Mesendoderm (in vitro differentiated cells): ENCODE measurements at regions not wholly inside any gene's neighbourhood (a gene's known extent, or its start where the extent isn't known, plus 50 kb on each side); places are given as distances from the start of the nearest gene placed in this dataset.
A peak's percentile ranks its signal among the peaks of the same experiment; 100 is the strongest.

Experiments used
- DNase-seq: peaks from one replicate; pipeline ENCODE4 v3.0.0; 2013
- H2AK5ac ChIP-seq: 2 replicates; pipeline ENCODE4 v1.6.1; 2013; ENCODE audit warnings: low read length, inconsistent platforms
- H2BK120ac ChIP-seq: 2 replicates; pipeline ENCODE4 v1.6.1; 2013; ENCODE audit warnings: low read depth, mild to moderate bottlenecking, low read length, moderate library complexity, mixed read lengths
- H2BK15ac ChIP-seq: replicated peaks from 2 replicates; pipeline ENCODE4 v1.6.1; 2013; ENCODE audit warnings: low read depth, mild to moderate bottlenecking, moderate library complexity
- H2BK5ac ChIP-seq: 2 replicates; pipeline ENCODE4 v1.6.1; 2013; ENCODE audit warnings: low read length, inconsistent platforms
- H3K18ac ChIP-seq: 2 replicates; pipeline ENCODE4 v1.6.1; 2013; ENCODE audit warnings: mild to moderate bottlenecking, low read length, mixed read lengths
- H3K23ac ChIP-seq: one replicate; pipeline ENCODE4 v1.6.1; 2013; ENCODE audit warnings: low read length
- H3K27ac ChIP-seq: 2 replicates; pipeline ENCODE4 v1.5.1; 2013; ENCODE audit warnings: low read depth, mild to moderate bottlenecking, inconsistent platforms, low read length, moderate library complexity
- H3K27me3 ChIP-seq: 2 replicates; pipeline ENCODE4 v1.6.1; 2013; ENCODE audit warnings: low read length, control low read depth, mild to moderate bottlenecking, inconsistent platforms; ENCODE audit not compliant: insufficient read depth, poor library complexity
- H3K36me3 ChIP-seq: 2 replicates; pipeline ENCODE4 v1.6.1; 2013; ENCODE audit warnings: low read length, inconsistent platforms; ENCODE audit not compliant: control insufficient read depth, insufficient read depth
- H3K4ac ChIP-seq: one replicate; pipeline ENCODE4 v1.6.1; 2013; ENCODE audit warnings: low read depth, mild to moderate bottlenecking, low read length, moderate library complexity
- H3K4me1 ChIP-seq: 2 replicates; pipeline ENCODE4 v1.6.1; 2013; ENCODE audit warnings: low read depth, low read length, inconsistent platforms; ENCODE audit not compliant: control insufficient read depth
- H3K4me2 ChIP-seq: 2 replicates; pipeline ENCODE4 v1.6.1; 2013; ENCODE audit warnings: low read length
- H3K4me3 ChIP-seq: 2 replicates; pipeline ENCODE4 v1.5.1; 2013; ENCODE audit warnings: mild to moderate bottlenecking, low read length
- H3K56ac ChIP-seq: one replicate; pipeline ENCODE4 v1.6.1; 2013; ENCODE audit warnings: low read length
- H3K79me1 ChIP-seq: 2 replicates; pipeline ENCODE4 v1.6.1; 2013; ENCODE audit warnings: low read length, inconsistent platforms
- H3K79me2 ChIP-seq: 2 replicates; pipeline ENCODE4 v1.6.1; 2013; ENCODE audit warnings: mild to moderate bottlenecking, low read length; ENCODE audit not compliant: control insufficient read depth, insufficient read depth
- H3K9ac ChIP-seq: 2 replicates; pipeline ENCODE4 v1.6.1; 2013; ENCODE audit warnings: low read length, inconsistent platforms
- H4K5ac ChIP-seq: one replicate; pipeline ENCODE4 v1.6.1; 2013; ENCODE audit warnings: low read length
- H4K8ac ChIP-seq: one replicate; pipeline ENCODE4 v1.6.1; 2013; ENCODE audit warnings: low read depth, mild to moderate bottlenecking, control low read depth, low read length, moderate library complexity
- WGBS: extraction: QIAGEN DNeasy Blood & Tissue Kit; methylation state at CpG from one replicate; pipeline ENCODE4 v1.1.7; 2013; ENCODE audit warnings: low lambda C conversion rate, missing lambda C conversion rate; ENCODE audit not compliant: insufficient coverage; ENCODE audit errors: extremely low coverage; 5-methylcytosine and 5-hydroxymethylcytosine counted together

GRCh38 chr6:12369781-12370262 is 79.7 kb downstream of the EDN1 start:
- DNase-seq = peak; percentile 65
- Histone ChIP-seq H3K23ac (no peak overlapping the region), H3K9ac (no peak overlapping the region), H3K18ac (no peak overlapping the region), H3K56ac (no peak overlapping the region), H3K4me2 (no peak overlapping the region), H3K36me3 (no peaks in the 10 kb centered on the region), H2AK5ac (no peak overlapping the region), H4K5ac (no peak overlapping the region), H2BK5ac (no peak overlapping the region), H3K4me1 (peaks cover 2% of the 10 kb centered on the region), H3K27me3 (no peaks in the 10 kb centered on the region), H3K27ac (no peak overlapping the region), H3K79me1 (no peaks in the 10 kb centered on the region), H3K4ac (no peak overlapping the region), H3K4me3 (no peak overlapping the region), H2BK15ac (no peak overlapping the region), H4K8ac (no peak overlapping the region), H2BK120ac (no peak overlapping the region), H3K79me2 (no peaks in the 10 kb centered on the region)
- WGBS = no CpG with 5 or more reads among the region's 11 CpGs

GRCh38 chr6:12371151-12371550 is 81.0 kb downstream of the EDN1 start:
- no peak overlapping the region for H3K18ac ChIP-seq
- H3K79me1 ChIP-seq = no peaks in the 10 kb centered on the region
- H3K23ac ChIP-seq = no peak overlapping the region
- no peak overlapping the region for H2AK5ac ChIP-seq
- peaks cover 2% of the 10 kb centered on the region for H3K4me1 ChIP-seq
- H3K36me3 ChIP-seq = no peaks in the 10 kb centered on the region
- H3K4me2 ChIP-seq = no peak overlapping the region
- no CpG with 5 or more reads among the region's 1 CpG for whole genome bisulfite sequencing
- no peak for DNase-seq
- no peak overlapping the region for H4K5ac ChIP-seq
- H3K79me2 ChIP-seq = no peaks in the 10 kb centered on the region
- H3K56ac ChIP-seq = no peak overlapping the region
- H2BK15ac ChIP-seq = no peak overlapping the region
- H4K8ac ChIP-seq = no peak overlapping the region
- H3K9ac ChIP-seq = no peak overlapping the region
- H3K4me3 ChIP-seq = no peak overlapping the region
- no peak overlapping the region for H2BK5ac ChIP-seq
- no peak overlapping the region for H3K4ac ChIP-seq
- H3K27me3 ChIP-seq = no peaks in the 10 kb centered on the region
- no peak overlapping the region for H3K27ac ChIP-seq
- no peak overlapping the region for H2BK120ac ChIP-seq

- Histone ChIP-seq H3K4ac (no peak overlapping the region), H3K27ac (no peak overlapping the region), H2BK120ac (no peak overlapping the region), H3K4me3 (no peak overlapping the region), H3K4me1 (peaks cover 2% of the 10 kb centered on the region), H4K8ac (no peak overlapping the region), H4K5ac (no peak overlapping the region), H3K9ac (no peak overlapping the region), H2BK5ac (no peak overlapping the region), H3K4me2 (no peak overlapping the region), H3K27me3 (no peaks in the 10 kb centered on the region), H3K79me1 (no peaks in the 10 kb centered on the region), H3K36me3 (no peaks in the 10 kb centered on the region), H2AK5ac (no peak overlapping the region), H3K79me2 (no peaks in the 10 kb centered on the region), H3K18ac (no peak overlapping the region), H3K23ac (no peak overlapping the region), H3K56ac (no peak overlapping the region), H2BK15ac (no peak overlapping the region)
- DNase-seq = peak; percentile 19
- no CpG with 5 or more reads among the region's 3 CpGs for WGBS
Measured at GRCh38 chr6:12371641-12372146, 81.5 kb downstream of the EDN1 start.

- H3K23ac ChIP-seq = no peak overlapping the region
- H3K4ac ChIP-seq = no peak overlapping the region
- H3K27me3 ChIP-seq = no peaks in the 10 kb centered on the region
- H4K8ac ChIP-seq = no peak overlapping the region
- no peak overlapping the region for H2AK5ac ChIP-seq
- H4K5ac ChIP-seq = no peak overlapping the region
- no peak overlapping the region for H3K4me2 ChIP-seq
- H3K4me1 ChIP-seq = no peaks in the 10 kb centered on the region
- no peaks in the 10 kb centered on the region for H3K79me2 ChIP-seq
- H3K18ac ChIP-seq = no peak overlapping the region
- H3K27ac ChIP-seq = no peak overlapping the region
- H3K9ac ChIP-seq = no peak overlapping the region
- WGBS = no CpG with 5 or more reads among the region's 1 CpG
- no peak overlapping the region for H2BK5ac ChIP-seq
- no peak for DNase-seq
- no peak overlapping the region for H2BK15ac ChIP-seq
- no peaks in the 10 kb centered on the region for H3K79me1 ChIP-seq
- H3K4me3 ChIP-seq = no peak overlapping the region
- no peaks in the 10 kb centered on the region for H3K36me3 ChIP-seq
- H3K56ac ChIP-seq = no peak overlapping the region
- no peak overlapping the region for H2BK120ac ChIP-seq
Measured at GRCh38 chr6:12379181-12379580, 89.0 kb downstream of the EDN1 start.

GRCh38 chr6:12381587-12381986 is 91.4 kb downstream of the EDN1 start:
- no peaks in the 10 kb centered on the region for H3K79me2 ChIP-seq
- no peak overlapping the region for H2BK15ac ChIP-seq
- H3K79me1 ChIP-seq = no peaks in the 10 kb centered on the region
- no peak overlapping the region for H3K4me2 ChIP-seq
- H3K4me1 ChIP-seq = no peaks in the 10 kb centered on the region
- H2BK5ac ChIP-seq = no peak overlapping the region
- H3K23ac ChIP-seq = no peak overlapping the region
- no peak overlapping the region for H3K9ac ChIP-seq
- DNase-seq = no peak
- H3K4me3 ChIP-seq = no peak overlapping the region
- no peak overlapping the region for H3K4ac ChIP-seq
- H3K18ac ChIP-seq = no peak overlapping the region
- no peaks in the 10 kb centered on the region for H3K36me3 ChIP-seq
- H3K27ac ChIP-seq = no peak overlapping the region
- H4K8ac ChIP-seq = no peak overlapping the region
- no peaks in the 10 kb centered on the region for H3K27me3 ChIP-seq
- no peak overlapping the region for H4K5ac ChIP-seq
- no peak overlapping the region for H2BK120ac ChIP-seq
- no peak overlapping the region for H2AK5ac ChIP-seq
- H3K56ac ChIP-seq = no peak overlapping the region

- no peak overlapping the region for H3K4me3 ChIP-seq
- H3K4ac ChIP-seq = no peak overlapping the region
- no peak overlapping the region for H2BK15ac ChIP-seq
- no peaks in the 10 kb centered on the region for H3K27me3 ChIP-seq
- H3K4me1 ChIP-seq = no peaks in the 10 kb centered on the region
- no peak overlapping the region for H3K23ac ChIP-seq
- no peak overlapping the region for H3K18ac ChIP-seq
- H3K79me2 ChIP-seq = no peaks in the 10 kb centered on the region
- H2BK120ac ChIP-seq = no peak overlapping the region
- H2AK5ac ChIP-seq = no peak overlapping the region
- H3K56ac ChIP-seq = no peak overlapping the region
- no peaks in the 10 kb centered on the region for H3K36me3 ChIP-seq
- DNase-seq = no peak
- H3K9ac ChIP-seq = no peak overlapping the region
- no peaks in the 10 kb centered on the region for H3K79me1 ChIP-seq
- H2BK5ac ChIP-seq = no peak overlapping the region
- no CpG with 5 or more reads among the region's 3 CpGs for whole genome bisulfite sequencing
- H4K8ac ChIP-seq = no peak overlapping the region
- no peak overlapping the region for H4K5ac ChIP-seq
- H3K4me2 ChIP-seq = no peak overlapping the region
- no peak overlapping the region for H3K27ac ChIP-seq
Measured at GRCh38 chr6:12383448-12383847, 93.3 kb downstream of the EDN1 start.
